Transverse colon (tissue), 4 donors: ENCODE measurements at regions not wholly inside any gene's neighbourhood (a gene's known extent, or its start where the extent isn't known, plus 50 kb on each side); places are given as distances from the start of the nearest gene placed in this dataset.

Experiments
- EP300 ChIP-seq: sonication (generic); formaldehyde crosslinking; IDR thresholded peaks from one replicate; pipeline ENCODE4 v1.6.1; 2017; ENCODE audit warnings: antibody characterized with exemption, low read depth
- POLR2A ChIP-seq: fragments of 450-650 bp; IDR thresholded peaks from one replicate; pipeline ENCODE4 v1.6.1; 2016; ENCODE audit warnings: antibody characterized with exemption, mild to moderate bottlenecking, moderate library complexity
- POLR2AphosphoS5 ChIP-seq, 3 donors: sonication (generic); formaldehyde crosslinking; IDR thresholded peaks; one replicate each; pipeline ENCODE4 v1.6.1; 2016; ENCODE audit warnings: antibody characterized with exemption in 3 of 3
- TF ChIP-seq, protein P1 (sequence below), 5 experiments: fragments of 200-600 bp in 3 of 5; fragments of 450-650 bp in 2 of 5; sonication (generic) in 3 of 5; IDR thresholded peaks; 1 replicate in 2 of 5; 2 replicates in 3 of 5; pipeline ENCODE4 v1.5.1; 2016 to 2017; ENCODE audit warnings: antibody characterized with exemption in 5 of 5, inconsistent platforms in 3 of 5, mild to moderate bottlenecking in 2 of 5, moderate library complexity in 1 of 5

GRCh38 chr3:24937228-24937627 lies 442.6 kb upstream of the THRB start:
- TF ChIP-seq POLR2A (no peak), POLR2AphosphoS5 (IDR thresholded peaks at IDR 0.05) (no peak), EP300 (no peak)
- TF ChIP-seq, protein P1, sequence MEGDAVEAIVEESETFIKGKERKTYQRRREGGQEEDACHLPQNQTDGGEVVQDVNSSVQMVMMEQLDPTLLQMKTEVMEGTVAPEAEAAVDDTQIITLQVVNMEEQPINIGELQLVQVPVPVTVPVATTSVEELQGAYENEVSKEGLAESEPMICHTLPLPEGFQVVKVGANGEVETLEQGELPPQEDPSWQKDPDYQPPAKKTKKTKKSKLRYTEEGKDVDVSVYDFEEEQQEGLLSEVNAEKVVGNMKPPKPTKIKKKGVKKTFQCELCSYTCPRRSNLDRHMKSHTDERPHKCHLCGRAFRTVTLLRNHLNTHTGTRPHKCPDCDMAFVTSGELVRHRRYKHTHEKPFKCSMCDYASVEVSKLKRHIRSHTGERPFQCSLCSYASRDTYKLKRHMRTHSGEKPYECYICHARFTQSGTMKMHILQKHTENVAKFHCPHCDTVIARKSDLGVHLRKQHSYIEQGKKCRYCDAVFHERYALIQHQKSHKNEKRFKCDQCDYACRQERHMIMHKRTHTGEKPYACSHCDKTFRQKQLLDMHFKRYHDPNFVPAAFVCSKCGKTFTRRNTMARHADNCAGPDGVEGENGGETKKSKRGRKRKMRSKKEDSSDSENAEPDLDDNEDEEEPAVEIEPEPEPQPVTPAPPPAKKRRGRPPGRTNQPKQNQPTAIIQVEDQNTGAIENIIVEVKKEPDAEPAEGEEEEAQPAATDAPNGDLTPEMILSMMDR (IDR thresholded peaks at IDR 0.05) = no peak
